OCI-LY3 (cell line): ENCODE measurements at regions not wholly inside any gene's neighbourhood (a gene's known extent, or its start where the extent isn't known, plus 50 kb on each side); places are given as distances from the start of the nearest gene placed in this dataset.

Source experiments
- H2AFZ ChIP-seq: fragments of 200-600, 300-600 bp; shearing (Covaris generic); 2 replicates; pipeline ENCODE4 v1.6.0; 2014; ENCODE audit warnings: antibody characterized with exemption, low read depth, low read length
- H3K27ac ChIP-seq: fragments of 200-600, 300-600 bp; sonication (generic); 2 replicates; pipeline ENCODE4 v1.5.1; 2014; ENCODE audit warnings: mild to moderate bottlenecking, low read length, moderate library complexity, mixed read lengths
- H3K27me3 ChIP-seq: fragments of 200-600, 300-600 bp; sonication (generic); 2 replicates; pipeline ENCODE4 v1.6.1; 2014; ENCODE audit warnings: low read depth, low read length, mixed read lengths
- H3K36me3 ChIP-seq: fragments of 200-600, 300-600 bp; sonication (generic); replicated peaks from 2 replicates; pipeline ENCODE3; 2014; ENCODE audit warnings: low read depth, low read length, mixed read lengths
- H3K4me1 ChIP-seq: fragments of 300-600, 200-600 bp; sonication (generic); 2 replicates; pipeline ENCODE4 v1.6.1; 2014; ENCODE audit warnings: low read length, mixed read lengths
- H3K4me2 ChIP-seq: fragments of 200-600, 300-600 bp; sonication (generic); 2 replicates; pipeline ENCODE4 v1.6.1; 2014; ENCODE audit warnings: low read length, mixed read lengths
- H3K4me3 ChIP-seq: fragments of 300-600, 200-600 bp; sonication (generic); 2 replicates; pipeline ENCODE4 v1.5.1; 2014; ENCODE audit warnings: antibody characterized with exemption, mild to moderate bottlenecking, low read length, moderate library complexity
- H3K79me2 ChIP-seq: fragments of 300-600, 200-600 bp; shearing (Covaris generic); 2 replicates; pipeline ENCODE4 v1.6.1; 2014; ENCODE audit warnings: mild to moderate bottlenecking, low read length, mixed read lengths
- H3K9ac ChIP-seq: fragments of 300-600, 200-600 bp; shearing (Covaris generic); 2 replicates; pipeline ENCODE4 v1.6.0; 2014; ENCODE audit warnings: mild to moderate bottlenecking, low read length, moderate library complexity
- H3K9me3 ChIP-seq: fragments of 200-600, 300-600 bp; shearing (Covaris generic); 2 replicates; pipeline ENCODE4 v1.6.1; 2014; ENCODE audit warnings: low read length, mixed read lengths; ENCODE audit not compliant: insufficient read depth
- H4K20me1 ChIP-seq: fragments of 200-600, 300-600 bp; sonication (generic); 2 replicates; pipeline ENCODE4 v1.6.1; 2016; ENCODE audit warnings: low read length, mixed read lengths; ENCODE audit not compliant: insufficient read depth
- CTCF ChIP-seq: fragments of 200-600, 300-600 bp; sonication (generic); IDR thresholded peaks from 2 replicates; pipeline ENCODE4 v1.5.1; 2014; ENCODE audit warnings: antibody characterized with exemption, low read length, low read depth
- EZH2phosphoT487 ChIP-seq: fragments of 200-600 bp; shearing (Covaris generic); IDR thresholded peaks from 2 replicates; pipeline ENCODE4 v1.6.1; 2018; ENCODE audit warnings: antibody characterized with exemption, mixed run types, low read depth

GRCh38 chr22:22744412-22745224 is 100.2 kb downstream of the GGTLC2 start:
- H3K27ac ChIP-seq: no peak overlapping the region
- no peak overlapping the region for H3K4me2 ChIP-seq
- H3K27me3 ChIP-seq: no peaks in the 10 kb centered on the region
- H4K20me1 ChIP-seq: no peaks in the 10 kb centered on the region
- H3K9ac ChIP-seq: no peak overlapping the region
- H3K36me3 ChIP-seq: no peaks in the 10 kb centered on the region
- no peak overlapping the region for H2AFZ ChIP-seq
- no peaks in the 10 kb centered on the region for H3K79me2 ChIP-seq
- no peaks in the 10 kb centered on the region for H3K9me3 ChIP-seq
- H3K4me1 ChIP-seq: no peaks in the 10 kb centered on the region
- no peak for TF ChIP-seq EZH2phosphoT487
- no peak for TF ChIP-seq CTCF
- H3K4me3 ChIP-seq: no peak overlapping the region

GRCh38 chr22:22745225-22746060 is 101.0 kb downstream of the GGTLC2 start:
- Histone ChIP-seq H4K20me1 (no peaks in the 10 kb centered on the region), H3K9ac (no peak overlapping the region), H3K4me2 (no peak overlapping the region), H3K9me3 (no peaks in the 10 kb centered on the region), H2AFZ (no peak overlapping the region), H3K27me3 (no peaks in the 10 kb centered on the region), H3K79me2 (no peaks in the 10 kb centered on the region), H3K36me3 (no peaks in the 10 kb centered on the region), H3K4me1 (no peaks in the 10 kb centered on the region), H3K4me3 (no peak overlapping the region), H3K27ac (no peak overlapping the region)
- TF ChIP-seq EZH2phosphoT487 (no peak), CTCF (no peak)

DNA sequence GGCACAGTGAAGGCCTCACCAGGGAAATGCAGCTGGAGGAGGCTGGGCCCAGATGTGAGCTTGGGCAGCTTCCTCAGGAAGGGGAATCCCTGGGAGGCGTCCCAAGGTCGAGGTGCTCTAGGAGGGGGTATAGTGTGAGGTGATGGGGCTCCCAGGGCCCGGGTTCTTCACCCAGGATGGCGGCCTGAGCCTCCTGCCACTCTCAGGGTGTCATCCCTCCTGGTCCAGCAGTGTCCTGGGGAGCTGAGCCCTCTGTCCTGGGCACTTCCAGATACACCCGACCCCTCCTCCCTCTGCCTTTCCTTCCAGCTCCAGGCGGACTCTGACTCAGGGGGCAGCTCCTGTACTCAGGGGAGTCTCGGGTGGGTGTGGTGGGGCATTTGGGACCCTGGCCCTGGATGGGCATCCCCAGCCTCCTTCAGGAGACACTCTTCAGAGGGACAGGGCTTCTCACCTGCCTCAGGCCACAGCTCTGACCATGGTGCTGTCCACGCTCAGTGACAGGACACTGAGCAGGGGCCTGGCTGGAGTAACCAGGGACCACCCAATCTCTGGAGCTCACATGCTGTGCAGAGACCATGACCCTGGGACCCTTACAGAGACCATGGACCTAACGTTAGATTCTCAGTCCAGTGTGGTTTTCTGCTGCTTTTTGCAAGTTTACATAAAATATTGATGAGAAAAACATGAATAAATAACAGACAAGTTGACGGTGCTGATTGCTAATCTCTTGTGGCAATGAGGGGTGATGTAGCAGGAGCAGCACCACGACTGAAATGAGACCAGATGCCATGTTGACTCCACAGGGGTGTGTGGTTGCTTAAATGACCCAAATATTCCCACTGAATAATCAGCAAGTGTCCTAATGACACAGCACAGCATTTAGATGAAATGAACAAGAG is 101.9 kb downstream of the GGTLC2 start:
- Histone ChIP-seq H3K36me3 (no peaks in the 10 kb centered on the region), H3K9me3 (no peaks in the 10 kb centered on the region), H3K27ac (no peak overlapping the region), H3K79me2 (no peaks in the 10 kb centered on the region), H3K4me3 (no peak overlapping the region), H3K9ac (no peak overlapping the region), H3K4me2 (no peak overlapping the region), H4K20me1 (no peaks in the 10 kb centered on the region), H3K27me3 (no peaks in the 10 kb centered on the region), H3K4me1 (no peaks in the 10 kb centered on the region), H2AFZ (no peak overlapping the region)
- TF ChIP-seq EZH2phosphoT487 (no peak), CTCF (no peak)
